NCI-H1105 (cell line): ENCODE measurements at regions not wholly inside any gene's neighbourhood (a gene's known extent, or its start where the extent isn't known, plus 50 kb on each side); places are given as distances from the start of the nearest gene placed in this dataset.
"Not testable (repeated sequence)": the region's sequence is repeated elsewhere in the genome, so short reads cannot be mapped to it uniquely, and the experiment has no call there.

Experiments used
- DNase-seq: peaks from one replicate; lab custom pipeline; 2025; lab: John Stamatoyannopoulos, UW

GRCh38 chr7:81182056-81182455, 263.2 kb upstream of the SEMA3C start:
- DNase-seq: not testable (repeated sequence)

DNA sequence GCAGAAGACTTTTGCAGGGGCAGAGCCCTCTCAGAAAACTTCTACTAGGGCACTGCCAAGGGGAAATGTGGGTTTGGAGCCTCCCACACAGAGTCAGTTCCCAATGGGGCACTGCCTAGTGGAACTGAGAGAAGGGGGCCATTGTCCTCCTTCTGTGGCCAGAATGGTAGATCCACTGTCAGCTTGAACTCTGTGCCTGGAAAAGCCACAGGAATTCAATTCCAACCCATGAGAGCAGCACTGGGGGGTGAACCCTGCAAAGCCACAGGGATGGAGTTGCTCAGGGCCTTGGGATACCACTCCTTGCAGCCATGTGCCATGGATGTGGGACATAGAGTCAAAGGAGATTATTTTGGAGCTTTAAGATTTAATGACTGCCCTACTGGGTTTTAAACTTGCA, 262.2 kb upstream of the SEMA3C start:
- DNase-seq: no peak

DNA sequence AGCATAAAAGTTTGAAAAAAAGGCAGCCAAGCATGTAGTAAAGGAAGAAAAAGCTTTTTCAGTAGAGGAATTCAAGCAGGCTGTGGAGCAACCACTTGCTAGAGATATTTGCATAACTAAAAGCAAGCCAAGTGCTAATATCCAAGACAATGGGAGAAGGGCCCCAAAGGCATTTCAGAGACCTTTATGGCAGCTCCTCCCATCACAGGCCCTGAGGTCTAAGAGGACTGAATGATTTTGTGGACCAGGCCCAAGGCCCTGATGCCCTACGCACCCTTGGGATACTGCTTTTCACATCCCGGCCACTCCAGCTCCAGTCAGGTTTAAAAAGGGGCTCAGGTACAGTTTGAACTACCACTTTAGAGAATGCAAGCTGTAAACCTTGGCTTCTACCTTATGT, 261.7 kb upstream of the SEMA3C start:
- no peak for DNase-seq

- DNase-seq: no peak
These were observed 256.6 kb upstream of the SEMA3C start for GRCh38 chr7:81175275-81175940.

GRCh38 chr7:81173766-81174281, 255.0 kb upstream of the SEMA3C start:
- DNase-seq: no peak

GRCh38 chr7:81170291-81170690, 251.4 kb upstream of the SEMA3C start:
- DNase-seq: no peak

- no peak for DNase-seq
These were observed 249.1 kb upstream of the SEMA3C start for GRCh38 chr7:81167934-81168333.

DNA sequence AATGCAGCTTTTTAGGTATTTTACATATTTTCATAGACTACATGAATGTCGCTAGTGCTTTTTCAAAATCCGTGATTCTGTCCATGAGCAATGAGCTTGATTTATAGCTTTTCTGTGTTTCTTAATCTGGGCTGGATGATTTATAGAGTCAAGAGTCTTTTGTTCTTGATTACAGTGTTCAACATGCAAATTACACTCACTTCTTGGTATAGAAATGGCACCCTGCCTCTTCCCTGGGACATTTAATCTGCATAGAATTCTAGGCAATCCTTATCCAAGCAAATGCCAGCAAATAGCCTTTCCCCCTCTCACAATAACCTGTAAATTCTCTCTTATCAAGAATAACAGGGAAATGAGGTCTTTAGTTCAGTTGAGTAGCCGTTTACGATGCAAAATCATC, 246.2 kb upstream of the SEMA3C start:
- DNase-seq: no peak

GRCh38 chr7:81162771-81163525, 244.1 kb upstream of the SEMA3C start:
- DNase-seq: no peak

- DNase-seq: no peak
These were observed 243.4 kb upstream of the SEMA3C start for GRCh38 chr7:81162234-81162633.

DNA sequence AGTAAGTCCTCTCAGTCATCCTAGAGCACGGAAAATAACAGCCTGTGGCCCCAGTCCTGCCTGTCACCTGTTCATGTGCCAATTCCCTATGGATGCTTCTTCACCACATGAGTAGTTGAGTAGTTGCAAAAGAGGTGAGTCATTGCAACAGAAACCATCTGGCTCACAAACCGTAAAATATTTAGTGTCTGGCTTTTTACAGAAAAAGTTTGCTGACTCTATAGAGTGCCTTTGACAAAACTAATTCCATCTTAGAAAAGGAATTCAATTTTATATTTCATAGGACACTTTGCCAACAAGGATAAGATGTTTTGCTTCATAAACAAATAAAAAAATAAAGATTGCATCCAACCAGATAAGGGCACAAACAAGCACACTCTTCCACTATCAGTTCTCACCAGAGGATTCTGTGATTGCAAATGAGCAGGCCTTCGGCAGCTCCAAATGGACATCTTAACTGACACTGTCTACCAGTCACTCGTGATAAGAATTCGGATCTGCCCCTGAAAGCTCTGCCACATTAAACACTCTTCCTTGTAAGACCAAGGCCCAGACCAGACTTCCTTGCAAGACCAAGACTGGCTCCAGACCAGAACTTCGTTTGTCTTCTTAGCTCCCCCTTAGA, 242.7 kb upstream of the SEMA3C start:
- no peak for DNase-seq

GRCh38 chr7:81159402-81159801, 240.6 kb upstream of the SEMA3C start:
- DNase-seq: no peak

GRCh38 chr7:81158189-81158588, 239.3 kb upstream of the SEMA3C start:
- DNase-seq: no peak

- DNase-seq: no peak
These were observed 237.0 kb upstream of the SEMA3C start for GRCh38 chr7:81155654-81156373.

DNA sequence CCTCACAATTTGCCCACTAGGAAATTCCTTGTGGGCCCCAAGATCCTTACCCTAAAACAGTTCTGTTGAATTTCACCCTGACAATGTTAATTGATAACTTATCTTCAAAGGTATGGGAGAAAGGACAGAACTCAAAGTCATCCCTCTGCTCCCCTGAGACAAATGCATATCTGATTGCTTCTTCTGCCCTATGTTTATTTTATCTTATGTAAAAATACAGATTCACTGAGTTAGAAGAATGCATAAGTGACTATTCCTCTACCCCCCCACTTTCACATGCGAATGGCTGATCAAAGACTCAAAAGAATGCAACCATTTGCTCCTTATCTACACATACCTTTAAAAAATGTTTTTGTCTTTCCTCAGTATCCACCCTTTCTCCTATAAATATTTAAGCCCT, 235.7 kb upstream of the SEMA3C start:
- DNase-seq: no peak

- not testable (repeated sequence) for DNase-seq
These were observed 234.1 kb upstream of the SEMA3C start for GRCh38 chr7:81152925-81153324.

GRCh38 chr7:81150951-81151361, 232.1 kb upstream of the SEMA3C start:
- DNase-seq: no peak

DNA sequence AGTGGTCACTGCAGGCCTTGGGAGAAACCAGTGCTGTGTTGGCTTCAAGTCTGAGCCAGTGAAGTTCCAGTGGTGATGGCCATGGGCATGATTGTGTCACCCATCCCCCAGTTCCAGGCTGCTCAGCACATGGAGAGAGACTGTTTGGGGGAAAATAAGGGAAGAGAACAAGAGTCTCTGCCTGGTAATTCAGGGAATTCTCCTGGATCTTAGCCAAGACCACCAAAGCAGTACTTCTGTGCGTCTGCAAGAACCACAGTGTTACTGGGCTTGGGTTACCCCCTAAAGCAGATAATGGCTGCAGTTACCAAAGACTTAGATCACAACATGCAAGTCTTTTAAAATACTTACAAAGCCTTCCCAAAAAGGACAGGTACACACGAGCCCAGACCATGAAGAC, 225.0 kb upstream of the SEMA3C start:
- no peak for DNase-seq

DNA sequence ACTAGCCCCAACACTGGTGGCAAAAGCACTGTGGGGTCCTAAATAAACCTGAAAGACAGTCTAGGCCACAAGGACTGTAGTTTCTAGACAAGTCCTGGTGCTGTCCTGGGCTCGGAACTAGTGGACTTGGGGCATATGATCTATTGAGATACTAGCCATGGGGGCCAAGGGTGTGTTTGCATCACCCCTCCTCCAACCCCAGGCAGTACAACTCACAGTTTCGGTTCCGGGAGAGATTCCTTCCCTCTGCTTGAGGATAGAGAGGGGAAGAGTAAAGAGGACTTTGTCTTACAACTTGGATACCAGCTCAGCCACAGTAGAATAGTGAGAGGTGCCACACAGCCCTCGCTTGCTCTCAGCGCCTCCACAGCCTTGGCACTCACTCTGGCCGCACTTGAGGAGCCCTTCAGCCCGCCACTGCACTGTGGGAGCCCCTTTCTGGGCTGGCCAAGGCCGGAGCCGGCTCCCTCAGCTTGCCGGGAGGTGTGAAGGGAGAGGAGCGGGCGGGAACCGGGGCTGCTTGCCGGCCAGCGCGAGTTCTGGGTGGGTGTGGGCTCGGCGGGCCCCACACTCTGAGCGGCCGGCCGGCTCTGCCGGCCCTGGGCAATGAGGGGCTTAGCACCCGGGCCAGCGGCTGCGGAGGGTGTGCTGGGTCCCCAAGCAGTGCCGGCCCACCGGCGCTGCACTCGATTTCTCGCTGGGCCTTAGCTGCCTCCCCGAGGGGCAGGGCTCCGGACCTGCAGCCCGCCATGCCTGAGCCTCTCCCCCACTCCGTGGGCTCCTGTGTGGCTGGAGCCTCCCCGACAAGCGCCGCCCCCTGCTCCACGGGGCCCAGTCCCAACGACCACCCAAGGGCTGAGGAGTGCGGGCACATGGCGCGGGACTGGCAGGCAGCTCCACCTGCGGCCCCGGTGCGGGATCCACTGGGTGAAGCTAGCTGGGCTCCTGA, 222.7 kb upstream of the SEMA3C start:
- not testable (repeated sequence) for DNase-seq

DNA sequence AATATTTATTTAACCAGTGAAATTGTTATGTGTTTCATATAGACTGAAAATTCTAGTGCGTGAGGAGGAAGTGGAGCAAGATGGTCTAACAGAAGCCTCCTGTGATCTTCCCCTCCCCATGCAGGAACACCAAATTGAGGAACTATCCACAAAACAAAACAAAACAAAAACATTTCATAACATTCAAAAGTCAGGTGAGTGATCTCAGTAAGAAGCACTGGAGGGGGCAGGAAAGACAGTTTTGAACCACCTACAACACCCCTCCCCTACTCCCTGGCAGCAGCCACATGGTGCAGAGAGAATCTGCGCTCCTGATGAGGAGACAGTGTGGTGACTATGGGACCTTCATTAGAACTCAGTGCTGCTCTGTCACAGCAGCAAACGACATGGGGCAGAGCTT, 221.9 kb upstream of the SEMA3C start:
- DNase-seq: no peak

GRCh38 chr7:81140252-81140651, 221.4 kb upstream of the SEMA3C start:
- DNase-seq: no peak
